Renal cortex interstitium (tissue), 11 donors: ENCODE measurements at regions not wholly inside any gene's neighbourhood (a gene's known extent, or its start where the extent isn't known, plus 50 kb on each side); places are given as distances from the start of the nearest gene placed in this dataset.
"Not testable (repeated sequence)": the region's sequence is repeated elsewhere in the genome, so short reads cannot be mapped to it uniquely, and the experiment has no call there.

Experiments
- DNase-seq, 11 donors: peaks; one replicate each; pipeline ENCODE4 v3.0.0-alpha.2; 2013; ENCODE audit warnings: low read depth in 9 of 11, low spot score in 4 of 11; ENCODE audit errors: extremely low read depth in 1 of 11

- DNase-seq: no peak
Observed at GRCh38 chr14:83120187-83120586, 1586.5 kb upstream of the SEL1L start.

GRCh38 chr14:83126076-83126475, 1592.4 kb upstream of the SEL1L start:
- DNase-seq: no peak

GRCh38 chr14:83128783-83129182, 1595.1 kb upstream of the SEL1L start:
- no peak for DNase-seq

- no peak for DNase-seq
Observed at GRCh38 chr14:83129496-83129895, 1595.8 kb upstream of the SEL1L start.

GRCh38 chr14:83133981-83134645, 1600.5 kb upstream of the SEL1L start:
- no peak for DNase-seq

GRCh38 chr14:83140756-83141155, 1607.1 kb upstream of the SEL1L start:
- no peak for DNase-seq

- DNase-seq: no peak
Observed at GRCh38 chr14:83147006-83147405, 1613.4 kb upstream of the SEL1L start.

- DNase-seq: no peak
Observed at GRCh38 chr14:83151571-83151970, 1617.9 kb upstream of the SEL1L start.

GRCh38 chr14:83153081-83153480, 1619.4 kb upstream of the SEL1L start:
- DNase-seq: no peak

- DNase-seq: no peak
Observed at GRCh38 chr14:83162361-83162929, 1628.8 kb upstream of the SEL1L start.

GRCh38 chr14:83163016-83163415, 1629.4 kb upstream of the SEL1L start:
- no peak for DNase-seq

GRCh38 chr14:83164016-83164415, 1630.4 kb upstream of the SEL1L start:
- no peak for DNase-seq

GRCh38 chr14:83164591-83164990, 1630.9 kb upstream of the SEL1L start:
- DNase-seq: no peak

GRCh38 chr14:83170165-83170564, 1636.5 kb upstream of the SEL1L start:
- no peak for DNase-seq

GRCh38 chr14:83171761-83172160, 1638.1 kb upstream of the SEL1L start:
- DNase-seq: no peak

- DNase-seq: no peak
Observed at GRCh38 chr14:83172363-83172762, 1638.7 kb upstream of the SEL1L start.

- no peak for DNase-seq
Observed at GRCh38 chr14:83173687-83174086, 1640.0 kb upstream of the SEL1L start.

- no peak for DNase-seq
Observed at GRCh38 chr14:83184531-83184930, 1650.9 kb upstream of the SEL1L start.

GRCh38 chr14:83188311-83188710, 1654.7 kb upstream of the SEL1L start:
- not testable (repeated sequence) for DNase-seq

GRCh38 chr14:83196236-83196635, 1662.6 kb upstream of the SEL1L start:
- DNase-seq: no peak

- peak in 1 of 11 donors; percentile 0 for DNase-seq
Observed at GRCh38 chr14:83197271-83197670, 1663.6 kb upstream of the SEL1L start.
